Loucy (cell line): ENCODE measurements at regions not wholly inside any gene's neighbourhood (a gene's known extent, or its start where the extent isn't known, plus 50 kb on each side); places are given as distances from the start of the nearest gene placed in this dataset.

ENCODE experiments used
- H2AFZ ChIP-seq: fragments of 200-600 bp; sonication (generic); 2 replicates; pipeline ENCODE4 v1.6.0; 2016; ENCODE audit warnings: antibody characterized with exemption, mild to moderate bottlenecking, low read length, moderate library complexity
- H3F3A ChIP-seq: fragments of 200-600 bp; 2 replicates; pipeline ENCODE4 v1.6.0; 2016; ENCODE audit warnings: antibody characterized with exemption, low read depth, mild to moderate bottlenecking
- H3K27me3 ChIP-seq: fragments of 200-600 bp; sonication (generic); 2 replicates; pipeline ENCODE4 v1.6.1; 2014; ENCODE audit warnings: low read length, mild to moderate bottlenecking; ENCODE audit not compliant: insufficient read depth, poor library complexity, severe bottlenecking
- H3K36me3 ChIP-seq: fragments of 200-600 bp; sonication (generic); 2 replicates; pipeline ENCODE4 v1.6.1; 2016; ENCODE audit warnings: low read length; ENCODE audit not compliant: insufficient read depth
- H3K4me1 ChIP-seq: fragments of 200-600 bp; sonication (generic); 2 replicates; pipeline ENCODE4 v1.5.1; 2014; ENCODE audit warnings: low read length, mild to moderate bottlenecking; ENCODE audit not compliant: insufficient read depth, poor library complexity, severe bottlenecking
- H3K4me2 ChIP-seq: fragments of 200-600 bp; sonication (generic); 2 replicates; pipeline ENCODE4 v1.6.0; 2014; ENCODE audit warnings: antibody characterized with exemption, low read length, low read depth, mild to moderate bottlenecking; ENCODE audit not compliant: poor library complexity, severe bottlenecking
- H3K4me3 ChIP-seq: fragments of 200-600 bp; sonication (generic); 2 replicates; pipeline ENCODE4 v1.5.1; 2014; ENCODE audit warnings: low read length, mild to moderate bottlenecking, mixed read lengths; ENCODE audit not compliant: poor library complexity, severe bottlenecking
- H3K79me2 ChIP-seq: fragments of 200-600 bp; sonication (generic); 2 replicates; pipeline ENCODE4 v1.6.1; 2014; ENCODE audit warnings: low read length; ENCODE audit not compliant: insufficient read depth
- H3K9ac ChIP-seq: fragments of 200-600 bp; sonication (generic); 2 replicates; pipeline ENCODE4 v1.6.0; 2014; ENCODE audit warnings: mild to moderate bottlenecking, low read depth, low read length, moderate library complexity; ENCODE audit not compliant: poor library complexity, severe bottlenecking
- H3K9me2 ChIP-seq: fragments of 200-600 bp; sonication (generic); replicated peaks from 2 replicates; pipeline ENCODE4 v1.6.1; 2016; ENCODE audit warnings: low read depth, low read length, mixed read lengths
- H3K9me3 ChIP-seq: fragments of 200-600 bp; sonication (generic); 2 replicates; pipeline ENCODE4 v1.6.1; 2014; ENCODE audit warnings: mild to moderate bottlenecking, antibody characterized with exemption, low read length, low read depth; ENCODE audit not compliant: insufficient read depth
- H4K20me1 ChIP-seq: fragments of 200-600 bp; sonication (generic); 2 replicates; pipeline ENCODE4 v1.6.0; 2014; ENCODE audit warnings: antibody characterized with exemption, low read length, mild to moderate bottlenecking; ENCODE audit not compliant: insufficient read depth, poor library complexity, severe bottlenecking
- EZH2phosphoT487 ChIP-seq: fragments of 200-600 bp; IDR thresholded peaks from 2 replicates; pipeline ENCODE4 v1.6.1; 2018; ENCODE audit warnings: antibody characterized with exemption, mild to moderate bottlenecking, moderate library complexity, borderline replicate concordance
- TF ChIP-seq, protein P1 (sequence below): fragments of 200-600 bp; sonication (generic); conservative IDR thresholded peaks from 2 replicates; pipeline ENCODE4 v1.5.1; 2014; ENCODE audit warnings: mild to moderate bottlenecking, antibody characterized with exemption, low read length

- Histone ChIP-seq H2AFZ (no peak overlapping the region), H3K4me1 (no peaks in the 10 kb centered on the region), H3K27me3 (no peaks in the 10 kb centered on the region), H3K9me2 (no peaks in the 10 kb centered on the region), H3K79me2 (no peaks in the 10 kb centered on the region), H3K4me2 (no peak overlapping the region), H3K36me3 (no peaks in the 10 kb centered on the region), H3F3A (no peaks in the 10 kb centered on the region), H3K9me3 (no peaks in the 10 kb centered on the region), H3K4me3 (no peak overlapping the region), H4K20me1 (no peaks in the 10 kb centered on the region), H3K9ac (no peak overlapping the region)
- no peak for TF ChIP-seq EZH2phosphoT487
- TF ChIP-seq, protein P1, sequence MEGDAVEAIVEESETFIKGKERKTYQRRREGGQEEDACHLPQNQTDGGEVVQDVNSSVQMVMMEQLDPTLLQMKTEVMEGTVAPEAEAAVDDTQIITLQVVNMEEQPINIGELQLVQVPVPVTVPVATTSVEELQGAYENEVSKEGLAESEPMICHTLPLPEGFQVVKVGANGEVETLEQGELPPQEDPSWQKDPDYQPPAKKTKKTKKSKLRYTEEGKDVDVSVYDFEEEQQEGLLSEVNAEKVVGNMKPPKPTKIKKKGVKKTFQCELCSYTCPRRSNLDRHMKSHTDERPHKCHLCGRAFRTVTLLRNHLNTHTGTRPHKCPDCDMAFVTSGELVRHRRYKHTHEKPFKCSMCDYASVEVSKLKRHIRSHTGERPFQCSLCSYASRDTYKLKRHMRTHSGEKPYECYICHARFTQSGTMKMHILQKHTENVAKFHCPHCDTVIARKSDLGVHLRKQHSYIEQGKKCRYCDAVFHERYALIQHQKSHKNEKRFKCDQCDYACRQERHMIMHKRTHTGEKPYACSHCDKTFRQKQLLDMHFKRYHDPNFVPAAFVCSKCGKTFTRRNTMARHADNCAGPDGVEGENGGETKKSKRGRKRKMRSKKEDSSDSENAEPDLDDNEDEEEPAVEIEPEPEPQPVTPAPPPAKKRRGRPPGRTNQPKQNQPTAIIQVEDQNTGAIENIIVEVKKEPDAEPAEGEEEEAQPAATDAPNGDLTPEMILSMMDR = no peak
Measured at GRCh38 chr5:118199801-118200200, 788.5 kb downstream of the DTWD2 start.

DNA sequence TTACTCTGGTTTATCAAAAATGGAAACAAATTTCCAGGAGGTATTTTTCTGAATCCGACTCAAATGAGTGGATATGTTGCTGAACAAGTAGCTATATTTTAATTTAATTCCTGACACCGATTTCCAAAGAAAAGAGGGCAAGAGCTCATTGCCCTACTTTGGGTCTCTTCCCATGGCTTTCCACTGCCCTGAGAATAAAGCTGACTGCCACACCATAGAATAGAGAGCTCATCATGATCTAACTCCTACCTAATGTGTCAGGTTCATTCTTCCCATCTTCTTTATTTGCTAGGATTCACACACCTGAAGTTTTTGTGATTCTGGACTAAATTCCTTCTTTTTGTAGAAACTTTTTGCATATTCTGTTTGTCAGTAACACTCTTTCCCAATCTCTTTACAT lies 792.1 kb downstream of the DTWD2 start:
- H3K9ac ChIP-seq = no peak overlapping the region
- no peak overlapping the region for H3K4me2 ChIP-seq
- no peaks in the 10 kb centered on the region for H3F3A ChIP-seq
- no peaks in the 10 kb centered on the region for H3K36me3 ChIP-seq
- H3K4me3 ChIP-seq = no peak overlapping the region
- H4K20me1 ChIP-seq = no peaks in the 10 kb centered on the region
- H3K79me2 ChIP-seq = no peaks in the 10 kb centered on the region
- H2AFZ ChIP-seq = no peak overlapping the region
- H3K9me2 ChIP-seq = no peaks in the 10 kb centered on the region
- no peaks in the 10 kb centered on the region for H3K9me3 ChIP-seq
- no peaks in the 10 kb centered on the region for H3K27me3 ChIP-seq
- TF ChIP-seq, protein P1 = no peak
- TF ChIP-seq EZH2phosphoT487 = no peak
- H3K4me1 ChIP-seq = no peaks in the 10 kb centered on the region

- no peaks in the 10 kb centered on the region for H3K27me3 ChIP-seq
- no peaks in the 10 kb centered on the region for H3K4me1 ChIP-seq
- H3K4me2 ChIP-seq = no peak overlapping the region
- TF ChIP-seq EZH2phosphoT487 = no peak
- TF ChIP-seq, protein P1 = no peak
- H3F3A ChIP-seq = no peaks in the 10 kb centered on the region
- no peaks in the 10 kb centered on the region for H3K9me2 ChIP-seq
- H4K20me1 ChIP-seq = no peaks in the 10 kb centered on the region
- no peaks in the 10 kb centered on the region for H3K79me2 ChIP-seq
- H3K9me3 ChIP-seq = no peaks in the 10 kb centered on the region
- no peak overlapping the region for H3K9ac ChIP-seq
- H3K36me3 ChIP-seq = no peaks in the 10 kb centered on the region
- H3K4me3 ChIP-seq = no peak overlapping the region
- no peak overlapping the region for H2AFZ ChIP-seq
Measured at GRCh38 chr5:118195211-118195610, 793.1 kb downstream of the DTWD2 start.
